ENCODE measurements at regions not wholly inside any gene's neighbourhood (a gene's known extent, or its start where the extent isn't known, plus 50 kb on each side); places are given as distances from the start of the nearest gene placed in this dataset.

DNA sequence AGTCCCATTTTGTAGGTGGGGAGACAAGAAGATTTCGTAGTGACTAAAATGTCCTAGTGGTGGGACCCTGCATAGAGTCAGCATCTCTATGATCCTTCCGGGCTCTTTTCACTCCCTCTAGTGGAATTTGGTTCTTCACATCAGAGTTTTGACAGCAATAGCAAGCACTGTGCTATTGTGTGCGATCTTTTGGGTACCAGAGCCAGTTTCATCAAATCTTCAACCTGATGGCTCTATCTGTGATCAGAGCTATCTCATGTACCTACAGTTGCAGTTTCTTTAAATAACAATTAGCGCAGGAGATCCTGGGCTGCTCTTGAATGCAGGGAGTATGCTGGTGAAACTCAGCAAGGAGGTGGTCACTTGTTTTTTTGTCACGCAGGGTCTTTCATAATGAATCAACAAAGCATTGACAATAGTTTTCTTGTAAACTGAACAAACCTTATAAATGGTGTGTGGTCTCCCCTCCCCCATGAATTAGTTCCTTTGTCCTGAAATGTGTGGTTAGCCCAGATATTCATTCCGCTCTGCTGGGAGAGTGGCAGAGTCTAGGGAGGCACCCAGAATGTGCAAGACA is 257.2 kb upstream of the SOX2 start:
- Histone ChIP-seq H3K4me3 (ENCODE audit: low read depth, low read length) (peak overlapping the region; percentile 8; the same call in 1 of the 2 replicates), H3K9ac (ENCODE audit: low read depth, low read length) (no peak overlapping the region), H3K9me3 (ENCODE audit: control insufficient read depth, insufficient read depth, low read length) (no peaks in the 10 kb centered on the region), H3K27ac (ENCODE audit: low read depth, low read length) (no peak overlapping the region), H3K27me3 (ENCODE audit: control insufficient read depth, insufficient read depth, low read length) (no peaks in the 10 kb centered on the region), H3K4me1 (ENCODE audit: control insufficient read depth, insufficient read depth, low read length) (peaks cover 34% of the 10 kb centered on the region), H3K36me3 (ENCODE audit: control insufficient read depth, insufficient read depth, low read length) (no peaks in the 10 kb centered on the region)

DNA sequence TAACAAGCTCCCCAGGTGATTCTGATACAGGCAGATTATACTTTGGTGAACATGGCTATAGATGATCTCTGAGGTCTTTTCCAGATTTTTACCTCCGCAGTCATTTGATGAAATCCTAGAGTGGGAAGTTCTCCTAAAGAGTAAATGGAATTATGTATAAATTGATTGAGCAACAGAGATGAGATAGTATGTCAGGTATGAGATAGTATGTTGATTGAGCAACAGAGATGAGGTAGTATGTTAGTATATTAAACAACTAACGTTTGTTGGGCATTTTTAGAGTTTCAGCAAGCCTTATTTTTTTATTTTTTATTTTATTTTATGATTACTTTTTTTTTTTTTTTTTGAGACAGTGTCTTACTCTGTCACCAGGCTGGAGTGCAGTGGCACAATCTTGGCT is 265.0 kb upstream of the SOX2 start:
- peaks cover 5% of the 10 kb centered on the region; the same call in 1 of the 2 replicates for H3K4me1 ChIP-seq (ENCODE audit: control insufficient read depth, insufficient read depth, low read length)
- no peaks in the 10 kb centered on the region for H3K9me3 ChIP-seq (ENCODE audit: control insufficient read depth, insufficient read depth, low read length)
- no peak overlapping the region for H3K9ac ChIP-seq (ENCODE audit: low read depth, low read length)
- H3K27me3 ChIP-seq (ENCODE audit: control insufficient read depth, insufficient read depth, low read length), result no peaks in the 10 kb centered on the region
- no peak overlapping the region for H3K4me3 ChIP-seq (ENCODE audit: low read depth, low read length)
- H3K36me3 ChIP-seq (ENCODE audit: control insufficient read depth, insufficient read depth, low read length), result no peaks in the 10 kb centered on the region
- no peak overlapping the region for H3K27ac ChIP-seq (ENCODE audit: low read depth, low read length)

- H3K36me3 ChIP-seq (ENCODE audit: control insufficient read depth, insufficient read depth, low read length), result no peaks in the 10 kb centered on the region
- H3K9ac ChIP-seq (ENCODE audit: low read depth, low read length), result no peak overlapping the region
- no peaks in the 10 kb centered on the region for H3K27me3 ChIP-seq (ENCODE audit: control insufficient read depth, insufficient read depth, low read length)
- H3K27ac ChIP-seq (ENCODE audit: low read depth, low read length), result no peak overlapping the region
- H3K9me3 ChIP-seq (ENCODE audit: control insufficient read depth, insufficient read depth, low read length), result no peaks in the 10 kb centered on the region
- H3K4me3 ChIP-seq (ENCODE audit: low read depth, low read length), result no peak overlapping the region
- peaks cover 5% of the 10 kb centered on the region; the same call in 1 of the 2 replicates for H3K4me1 ChIP-seq (ENCODE audit: control insufficient read depth, insufficient read depth, low read length)
Measured at GRCh38 chr3:181442066-181442465, 269.7 kb upstream of the SOX2 start.

DNA sequence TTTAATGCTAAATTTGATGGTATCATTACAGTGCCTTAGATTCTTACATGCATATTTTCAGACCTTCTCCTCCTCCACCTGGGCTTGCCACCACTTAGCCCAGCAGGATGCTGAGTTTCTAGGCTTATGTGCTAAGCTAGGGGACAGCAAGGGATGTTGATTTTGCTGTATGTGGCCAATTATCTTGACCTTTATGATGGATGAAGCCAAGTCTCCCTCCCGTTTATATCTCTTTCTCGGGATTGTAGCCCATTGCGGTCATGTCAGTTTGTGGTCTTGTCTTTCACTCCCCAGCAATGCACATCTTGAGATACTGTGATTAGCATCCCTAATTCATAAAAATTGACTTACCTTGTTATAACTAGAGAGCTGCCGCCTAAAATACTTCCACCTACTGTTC is 278.7 kb upstream of the SOX2 start:
- H3K9ac ChIP-seq (ENCODE audit: low read depth, low read length), result no peak overlapping the region
- H3K9me3 ChIP-seq (ENCODE audit: control insufficient read depth, insufficient read depth, low read length), result no peaks in the 10 kb centered on the region
- no peak overlapping the region for H3K27ac ChIP-seq (ENCODE audit: low read depth, low read length)
- no peak overlapping the region for H3K4me3 ChIP-seq (ENCODE audit: low read depth, low read length)
- H3K4me1 ChIP-seq (ENCODE audit: control insufficient read depth, insufficient read depth, low read length), result no peaks in the 10 kb centered on the region
- H3K27me3 ChIP-seq (ENCODE audit: control insufficient read depth, insufficient read depth, low read length), result no peaks in the 10 kb centered on the region
- no peaks in the 10 kb centered on the region for H3K36me3 ChIP-seq (ENCODE audit: control insufficient read depth, insufficient read depth, low read length)

DNA sequence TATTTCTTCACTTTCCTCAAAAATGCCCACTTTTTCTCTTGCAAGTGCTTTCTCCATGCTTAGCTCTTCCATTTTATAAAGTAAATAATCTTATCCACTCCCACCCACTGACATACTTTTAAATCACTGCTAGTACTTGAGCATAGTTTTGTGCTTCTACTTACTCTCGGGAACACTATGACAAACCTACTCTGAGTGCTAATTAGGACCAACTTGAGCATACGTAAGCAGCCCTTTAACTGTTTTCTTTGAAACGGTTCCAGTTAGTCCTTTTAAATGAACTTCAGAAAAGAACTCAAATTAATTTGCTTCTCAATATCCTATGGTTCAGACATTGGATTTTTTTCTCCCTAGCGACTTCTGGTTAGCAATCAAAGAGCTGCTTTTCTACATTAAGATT is 280.0 kb upstream of the SOX2 start:
- no peaks in the 10 kb centered on the region for H3K36me3 ChIP-seq (ENCODE audit: control insufficient read depth, insufficient read depth, low read length)
- H3K4me1 ChIP-seq (ENCODE audit: control insufficient read depth, insufficient read depth, low read length), result no peaks in the 10 kb centered on the region
- H3K27me3 ChIP-seq (ENCODE audit: control insufficient read depth, insufficient read depth, low read length), result no peaks in the 10 kb centered on the region
- no peak overlapping the region for H3K9ac ChIP-seq (ENCODE audit: low read depth, low read length)
- no peaks in the 10 kb centered on the region for H3K9me3 ChIP-seq (ENCODE audit: control insufficient read depth, insufficient read depth, low read length)
- no peak overlapping the region for H3K4me3 ChIP-seq (ENCODE audit: low read depth, low read length)
- no peak overlapping the region for H3K27ac ChIP-seq (ENCODE audit: low read depth, low read length)

DNA sequence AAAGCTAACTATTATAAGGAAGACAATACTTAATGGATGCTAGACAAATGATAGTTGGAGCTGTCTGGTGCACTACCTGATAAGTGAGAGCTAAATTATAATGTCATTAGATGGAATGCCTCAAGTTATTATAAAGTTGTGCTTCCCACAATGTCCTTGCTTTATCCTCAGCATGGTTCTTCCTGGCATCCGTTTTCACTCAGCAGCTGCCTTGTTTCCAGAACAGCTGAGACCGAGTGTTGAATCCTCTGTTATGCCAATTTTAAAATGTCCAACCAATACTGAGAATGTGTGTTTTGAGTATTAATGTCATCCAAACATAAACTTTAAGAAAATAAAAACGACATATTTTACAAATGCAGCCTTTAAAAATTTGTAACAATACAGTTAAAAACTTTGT is 286.7 kb upstream of the SOX2 start:
- Histone ChIP-seq H3K4me1 (ENCODE audit: control insufficient read depth, insufficient read depth, low read length) (no peaks in the 10 kb centered on the region), H3K27ac (ENCODE audit: low read depth, low read length) (no peak overlapping the region), H3K9ac (ENCODE audit: low read depth, low read length) (no peak overlapping the region), H3K27me3 (ENCODE audit: control insufficient read depth, insufficient read depth, low read length) (no peaks in the 10 kb centered on the region), H3K9me3 (ENCODE audit: control insufficient read depth, insufficient read depth, low read length) (no peaks in the 10 kb centered on the region), H3K36me3 (ENCODE audit: control insufficient read depth, insufficient read depth, low read length) (no peaks in the 10 kb centered on the region), H3K4me3 (ENCODE audit: low read depth, low read length) (no peak overlapping the region)

DNA sequence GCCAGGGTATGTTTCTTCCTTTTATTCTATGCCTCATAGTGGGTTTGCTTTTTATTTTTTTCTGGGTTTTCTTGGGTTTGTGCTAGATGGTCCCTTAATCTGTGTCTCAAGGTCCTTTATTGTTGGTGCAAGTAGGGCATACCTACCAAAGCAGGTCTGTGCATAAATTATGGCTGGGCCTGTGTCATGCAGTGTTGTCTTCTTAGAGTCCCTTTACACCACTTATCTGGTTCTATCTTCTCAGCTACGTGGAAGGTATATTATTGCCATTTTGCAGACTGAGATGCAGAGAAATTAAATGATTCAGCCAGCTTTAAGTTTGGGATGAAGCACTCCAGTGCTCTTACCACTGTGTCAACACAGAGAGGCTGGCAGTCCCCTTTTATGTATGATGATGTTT is 293.5 kb upstream of the SOX2 start:
- Histone ChIP-seq H3K9ac (ENCODE audit: low read depth, low read length) (no peak overlapping the region), H3K36me3 (ENCODE audit: control insufficient read depth, insufficient read depth, low read length) (no peaks in the 10 kb centered on the region), H3K9me3 (ENCODE audit: control insufficient read depth, insufficient read depth, low read length) (no peaks in the 10 kb centered on the region), H3K4me3 (ENCODE audit: low read depth, low read length) (no peak overlapping the region), H3K27me3 (ENCODE audit: control insufficient read depth, insufficient read depth, low read length) (no peaks in the 10 kb centered on the region), H3K4me1 (ENCODE audit: control insufficient read depth, insufficient read depth, low read length) (peaks cover 19% of the 10 kb centered on the region), H3K27ac (ENCODE audit: low read depth, low read length) (no peak overlapping the region)

- Histone ChIP-seq H3K4me1 (ENCODE audit: control insufficient read depth, insufficient read depth, low read length) (peaks cover 19% of the 10 kb centered on the region), H3K9me3 (ENCODE audit: control insufficient read depth, insufficient read depth, low read length) (no peaks in the 10 kb centered on the region), H3K9ac (ENCODE audit: low read depth, low read length) (no peak overlapping the region), H3K4me3 (ENCODE audit: low read depth, low read length) (no peak overlapping the region), H3K27ac (ENCODE audit: low read depth, low read length) (no peak overlapping the region), H3K36me3 (ENCODE audit: control insufficient read depth, insufficient read depth, low read length) (no peaks in the 10 kb centered on the region), H3K27me3 (ENCODE audit: control insufficient read depth, insufficient read depth, low read length) (no peaks in the 10 kb centered on the region)
Measured at GRCh38 chr3:181417748-181418147, 294.0 kb upstream of the SOX2 start.

DNA sequence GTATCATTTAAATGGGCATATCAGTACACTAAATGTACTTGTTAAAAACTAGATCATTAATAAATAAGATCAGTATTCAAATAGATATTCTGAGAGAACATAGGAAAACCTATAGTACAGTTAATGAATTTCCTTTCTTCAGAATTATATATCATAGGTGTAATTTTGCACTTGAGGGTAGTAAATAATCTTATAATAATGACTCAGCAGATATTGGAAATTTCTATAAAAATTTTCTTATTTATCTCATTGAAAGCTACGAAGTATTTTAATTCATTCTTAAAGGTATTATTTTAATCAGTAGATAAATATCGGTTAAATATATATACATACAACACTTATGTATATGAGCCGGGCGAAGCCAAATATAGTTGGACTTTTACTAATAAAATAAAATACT is 300.9 kb upstream of the SOX2 start:
- H3K36me3 ChIP-seq (ENCODE audit: control insufficient read depth, insufficient read depth, low read length), result no peaks in the 10 kb centered on the region
- no peak overlapping the region for H3K9ac ChIP-seq (ENCODE audit: low read depth, low read length)
- H3K4me3 ChIP-seq (ENCODE audit: low read depth, low read length), result no peak overlapping the region
- no peaks in the 10 kb centered on the region for H3K27me3 ChIP-seq (ENCODE audit: control insufficient read depth, insufficient read depth, low read length)
- no peak overlapping the region for H3K27ac ChIP-seq (ENCODE audit: low read depth, low read length)
- H3K4me1 ChIP-seq (ENCODE audit: control insufficient read depth, insufficient read depth, low read length), result peaks cover 6% of the 10 kb centered on the region
- H3K9me3 ChIP-seq (ENCODE audit: control insufficient read depth, insufficient read depth, low read length), result no peaks in the 10 kb centered on the region

- Histone ChIP-seq H3K4me3 (ENCODE audit: low read depth, low read length) (no peak overlapping the region), H3K9ac (ENCODE audit: low read depth, low read length) (no peak overlapping the region), H3K27me3 (ENCODE audit: control insufficient read depth, insufficient read depth, low read length) (no peaks in the 10 kb centered on the region), H3K4me1 (ENCODE audit: control insufficient read depth, insufficient read depth, low read length) (no peaks in the 10 kb centered on the region), H3K27ac (ENCODE audit: low read depth, low read length) (no peak overlapping the region), H3K9me3 (ENCODE audit: control insufficient read depth, insufficient read depth, low read length) (no peaks in the 10 kb centered on the region), H3K36me3 (ENCODE audit: control insufficient read depth, insufficient read depth, low read length) (no peaks in the 10 kb centered on the region)
Measured at GRCh38 chr3:181403876-181404660, 307.7 kb upstream of the SOX2 start.

- no peaks in the 10 kb centered on the region for H3K4me1 ChIP-seq (ENCODE audit: control insufficient read depth, insufficient read depth, low read length)
Measured at GRCh38 chr3:181402347-181402746, 309.4 kb upstream of the SOX2 start.

More at GRCh38 chr3:181402347-181402746, 309.4 kb upstream of the SOX2 start:
- Histone ChIP-seq H3K9me3 (ENCODE audit: control insufficient read depth, insufficient read depth, low read length) (no peaks in the 10 kb centered on the region), H3K36me3 (ENCODE audit: control insufficient read depth, insufficient read depth, low read length) (no peaks in the 10 kb centered on the region), H3K4me3 (ENCODE audit: low read depth, low read length) (no peak overlapping the region), H3K9ac (ENCODE audit: low read depth, low read length) (no peak overlapping the region), H3K27ac (ENCODE audit: low read depth, low read length) (no peak overlapping the region), H3K27me3 (ENCODE audit: control insufficient read depth, insufficient read depth, low read length) (no peaks in the 10 kb centered on the region)
